Daoy (cell line): ENCODE measurements at regions not wholly inside any gene's neighbourhood (a gene's known extent, or its start where the extent isn't known, plus 50 kb on each side); places are given as distances from the start of the nearest gene placed in this dataset.
A peak's percentile ranks its signal among the peaks of the same experiment; 100 is the strongest.
"Not testable (repeated sequence)": the region's sequence is repeated elsewhere in the genome, so short reads cannot be mapped to it uniquely, and the experiment has no call there.

Source experiments
- DNase-seq: peaks from one replicate; pipeline ENCODE4 v3.0.0-alpha.2; 2015; ENCODE audit warnings: low read depth

- DNase-seq = no peak
Observed at GRCh38 chr18:55953326-55953725, 365.3 kb upstream of the TCF4 start.

- not testable (repeated sequence) for DNase-seq
Observed at GRCh38 chr18:55951738-55952137, 363.7 kb upstream of the TCF4 start.

GRCh38 chr18:55950379-55951166, 362.6 kb upstream of the TCF4 start:
- DNase-seq = no peak

GRCh38 chr18:55934821-55935220, 346.8 kb upstream of the TCF4 start:
- DNase-seq = no peak

DNA sequence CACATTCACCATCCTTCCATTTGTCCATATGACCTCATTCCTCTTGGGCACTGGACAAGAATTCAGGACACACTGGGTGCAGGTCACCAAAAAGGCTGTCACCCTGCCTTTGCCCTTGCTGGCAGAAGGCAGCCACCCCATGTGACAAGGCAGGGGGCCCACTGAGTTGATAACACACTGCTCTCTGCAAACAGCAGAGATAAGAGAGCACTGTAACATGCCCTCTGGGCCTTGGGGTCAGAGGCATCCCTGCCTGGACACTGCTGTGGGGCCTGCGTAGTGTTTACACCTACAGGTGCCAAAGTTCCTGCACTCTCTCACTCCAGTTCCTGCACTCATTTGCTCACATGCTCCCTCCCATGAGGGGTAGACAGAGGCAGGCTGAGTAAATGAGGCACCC, 344.7 kb upstream of the TCF4 start:
- DNase-seq = no peak

DNA sequence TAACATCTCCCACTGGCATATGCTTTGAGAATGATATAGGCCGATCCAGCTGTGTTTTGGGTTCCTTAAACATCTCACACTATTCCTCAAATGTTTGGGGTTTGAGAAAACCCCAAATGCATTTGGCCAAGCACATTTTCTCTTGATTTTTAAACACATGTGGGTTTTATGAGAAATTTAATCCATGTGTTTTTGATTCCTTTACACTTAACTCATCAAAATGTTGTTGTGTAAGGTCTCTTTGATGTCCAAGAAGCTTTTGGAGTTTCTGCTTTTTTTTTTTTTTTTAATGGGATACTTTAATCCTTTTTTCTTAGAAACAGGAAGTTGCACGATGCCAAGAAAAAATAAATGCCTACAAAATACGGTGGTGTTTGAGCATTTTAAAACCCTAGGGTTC, 339.8 kb upstream of the TCF4 start:
- DNase-seq = peak; percentile 32

DNA sequence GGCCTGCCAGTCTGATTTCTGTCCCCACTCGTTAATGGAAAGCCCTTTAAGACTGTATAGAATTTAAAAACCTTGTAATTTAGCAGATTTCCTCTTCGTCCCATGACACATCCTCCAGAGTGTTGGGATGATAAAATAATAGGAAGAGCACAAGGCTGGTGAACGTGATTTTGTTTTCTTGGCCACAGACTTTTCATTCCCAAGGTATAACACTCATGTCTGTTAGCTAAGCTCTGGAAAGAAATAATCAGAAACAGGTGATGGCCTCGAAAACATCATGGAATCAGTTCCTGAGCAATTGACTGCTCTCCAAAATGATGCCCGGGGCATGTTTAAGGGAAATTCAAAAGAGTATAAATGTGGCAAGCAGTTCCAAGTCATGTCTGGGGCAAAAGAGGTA, 337.8 kb upstream of the TCF4 start:
- DNase-seq = no peak

DNA sequence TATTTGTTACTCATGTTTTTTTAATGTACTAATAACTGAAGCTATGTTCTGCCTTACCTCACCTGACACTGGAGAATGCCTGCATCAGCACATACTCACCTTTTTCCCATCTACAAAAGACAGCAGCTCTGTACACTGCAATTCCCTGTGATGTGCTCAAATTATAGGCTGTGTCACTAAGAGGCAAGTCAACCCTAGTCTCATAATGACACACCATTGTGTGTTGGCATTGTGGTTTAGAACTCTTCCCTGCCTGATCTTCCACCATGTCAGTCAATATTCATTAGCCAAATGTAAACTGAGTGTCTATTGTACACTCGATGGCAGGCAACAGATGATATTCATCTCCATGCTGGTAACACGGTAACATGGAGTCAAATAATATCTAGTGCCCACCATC, 332.1 kb upstream of the TCF4 start:
- no peak for DNase-seq

GRCh38 chr18:55918444-55918843, 330.5 kb upstream of the TCF4 start:
- no peak for DNase-seq

GRCh38 chr18:55912919-55913318, 324.9 kb upstream of the TCF4 start:
- DNase-seq = no peak

GRCh38 chr18:55912071-55912470, 324.1 kb upstream of the TCF4 start:
- DNase-seq = no peak

- no peak for DNase-seq
Observed at GRCh38 chr18:55910296-55910695, 322.3 kb upstream of the TCF4 start.

DNA sequence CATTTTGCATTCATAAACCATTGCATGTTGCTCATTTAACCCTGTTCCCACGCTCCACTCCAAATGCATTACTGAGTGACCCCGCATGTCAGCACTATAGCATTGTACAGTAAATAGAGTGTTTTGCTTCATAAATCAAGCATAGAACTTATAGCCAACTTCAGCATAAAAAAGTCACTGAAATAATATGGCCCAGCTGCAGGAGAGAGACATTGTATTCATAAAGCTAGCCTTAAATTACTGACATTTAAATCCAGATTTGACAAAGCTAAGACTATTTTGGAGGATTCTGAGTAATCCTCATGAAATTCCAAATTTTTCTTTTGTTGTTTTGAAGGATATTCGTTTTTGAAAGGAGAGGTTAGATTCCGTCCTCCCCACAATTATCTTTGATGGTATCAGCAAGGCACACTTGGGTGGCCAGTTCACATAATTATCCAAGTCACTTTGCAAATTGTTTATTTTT, 320.9 kb upstream of the TCF4 start:
- peak; percentile 10 for DNase-seq

GRCh38 chr18:55907453-55908175, 319.6 kb upstream of the TCF4 start:
- no peak for DNase-seq

GRCh38 chr18:55906536-55906935, 318.5 kb upstream of the TCF4 start:
- DNase-seq = peak; percentile 25

DNA sequence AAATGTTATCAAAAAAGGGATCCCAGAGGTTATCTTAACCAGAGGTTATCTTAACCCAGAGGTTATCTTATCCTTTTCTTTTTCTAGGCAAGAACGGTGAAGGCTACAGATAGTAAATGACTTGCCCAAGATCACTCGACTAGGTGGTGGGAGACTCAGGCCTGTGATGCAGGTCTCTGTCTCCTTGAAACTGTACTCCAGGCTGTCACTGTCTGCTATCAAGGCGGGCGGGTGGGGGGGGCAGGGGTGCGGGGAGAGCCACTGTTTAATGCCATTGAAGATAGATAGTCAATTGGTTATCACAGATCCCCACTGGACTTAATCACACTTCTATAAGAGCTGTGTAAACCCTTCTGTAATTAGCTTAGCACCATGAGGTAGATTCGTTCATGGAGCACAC, 315.9 kb upstream of the TCF4 start:
- no peak for DNase-seq

GRCh38 chr18:55900380-55900779, 312.4 kb upstream of the TCF4 start:
- peak; percentile 21 for DNase-seq

GRCh38 chr18:55897091-55897689, 309.2 kb upstream of the TCF4 start:
- DNase-seq = no peak

DNA sequence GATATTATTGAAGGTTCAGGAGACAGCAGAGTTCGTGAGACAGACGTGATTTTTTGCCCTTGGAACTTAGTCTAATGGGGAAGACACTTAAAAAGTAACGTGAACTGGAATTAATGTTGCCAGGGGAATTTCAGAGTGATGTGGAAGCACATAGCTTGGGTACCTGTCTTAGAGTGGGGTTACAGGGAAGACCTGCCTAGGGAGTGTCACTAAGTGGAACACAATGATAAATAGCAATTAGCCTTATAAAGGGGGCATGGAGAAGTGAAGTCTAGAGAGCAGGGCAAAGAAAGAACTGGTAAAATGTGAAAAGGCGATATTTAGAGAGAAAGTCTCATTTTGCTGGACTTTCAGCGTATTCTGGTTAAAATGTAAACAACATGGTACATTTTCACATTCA, 306.0 kb upstream of the TCF4 start:
- no peak for DNase-seq

GRCh38 chr18:55892862-55893813, 305.1 kb upstream of the TCF4 start:
- not testable (repeated sequence) for DNase-seq

DNA sequence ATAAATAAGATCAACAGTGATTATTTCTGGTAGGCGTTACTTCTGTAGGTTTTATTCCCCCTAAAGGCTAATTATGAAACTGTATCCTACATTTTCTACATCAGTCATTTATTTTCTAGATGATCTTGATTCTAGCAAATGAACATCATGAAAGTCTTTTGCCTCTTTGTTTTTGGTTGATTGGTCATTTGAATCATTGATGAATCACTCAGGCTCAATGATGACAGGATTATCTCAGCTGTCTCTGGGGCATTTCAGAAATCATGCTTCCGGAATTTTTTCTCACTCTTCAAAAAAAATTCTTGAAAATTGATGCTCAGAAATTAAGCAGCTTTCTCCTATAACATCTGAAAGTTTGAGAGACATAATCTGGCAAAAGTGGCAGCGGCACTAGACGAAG, 298.9 kb upstream of the TCF4 start:
- DNase-seq = no peak

DNA sequence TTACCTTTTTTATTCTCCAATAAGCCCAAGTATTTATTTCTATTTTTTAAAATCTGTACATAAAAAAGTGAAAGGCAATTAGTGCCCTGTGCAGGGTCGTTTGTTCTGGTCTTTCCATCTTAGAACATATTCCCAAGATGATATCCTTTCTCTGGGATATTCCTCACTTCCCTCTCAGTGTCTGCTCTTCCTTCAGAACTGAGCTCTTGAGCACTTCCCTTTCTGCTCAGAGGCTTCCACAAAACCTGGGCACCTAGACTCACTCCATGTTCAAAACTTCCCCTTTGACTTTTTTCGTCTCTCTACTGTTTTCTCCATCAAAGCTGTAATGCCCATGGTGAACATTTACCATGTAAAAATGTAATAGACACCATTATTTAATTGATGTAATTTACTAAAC, 296.5 kb upstream of the TCF4 start:
- no peak for DNase-seq
